ENCODE measurements at regions not wholly inside any gene's neighbourhood (a gene's known extent, or its start where the extent isn't known, plus 50 kb on each side); places are given as distances from the start of the nearest gene placed in this dataset.

GRCh38 chr16:73549984-73550631, 502.2 kb upstream of the ZFHX3 start:
- ATAC-seq = no peak
- Mint-ChIP-seq H3K4me3 (no peak overlapping the region), H3K27me3 (peaks cover 18% of the 10 kb centered on the region), H3K27ac (no peak overlapping the region), H3K9me3 (no peaks in the 10 kb centered on the region), H3K4me1 (ENCODE audit: low read depth) (no peaks in the 10 kb centered on the region), H3K36me3 (ENCODE audit: low read depth) (no peaks in the 10 kb centered on the region)
- POLR2A ChIA-PET = no interaction called here
- CTCF ChIA-PET = no interaction called here
- intact Hi-C loops (cut with micrococcal nuclease) = no loop called here
- no peak for TF ChIP-seq CTCF (IDR thresholded peaks at IDR 0.05)
- no peak for DNase-seq

- POLR2A ChIA-PET = no interaction called here
- intact Hi-C loops (cut with micrococcal nuclease) = no loop called here
- CTCF ChIA-PET = interaction anchor here (1.2 kb wide), 1 partner anchor 23 kb away, joined by 3 read pairs; no protein-coding TSS in a partner anchor
- Mint-ChIP-seq H3K36me3 (ENCODE audit: low read depth) (no peaks in the 10 kb centered on the region), H3K27me3 (peaks cover 36% of the 10 kb centered on the region), H3K27ac (no peak overlapping the region), H3K4me1 (ENCODE audit: low read depth) (no peaks in the 10 kb centered on the region), H3K9me3 (no peaks in the 10 kb centered on the region), H3K4me3 (no peak overlapping the region)
- DNase-seq (no peak), ATAC-seq (no peak)
- no peak for TF ChIP-seq CTCF (IDR thresholded peaks at IDR 0.05)
Measured at GRCh38 chr16:73547552-73548403, 499.9 kb upstream of the ZFHX3 start.

- H3K27me3 Mint-ChIP-seq = peaks cover 42% of the 10 kb centered on the region
- H3K27ac Mint-ChIP-seq = no peak overlapping the region
- H3K9me3 Mint-ChIP-seq = no peaks in the 10 kb centered on the region
- no peak overlapping the region for H3K4me3 Mint-ChIP-seq
- H3K4me1 Mint-ChIP-seq (ENCODE audit: low read depth) = no peaks in the 10 kb centered on the region
- no peaks in the 10 kb centered on the region for H3K36me3 Mint-ChIP-seq (ENCODE audit: low read depth)
- no peak for TF ChIP-seq CTCF (IDR thresholded peaks at IDR 0.05)
- DNase-seq = no peak
- POLR2A ChIA-PET = no interaction called here
- CTCF ChIA-PET = no interaction called here
- intact Hi-C loops (cut with micrococcal nuclease) = no loop called here
- no peak for ATAC-seq
Measured at GRCh38 chr16:73546341-73546845, 498.5 kb upstream of the ZFHX3 start.

DNA sequence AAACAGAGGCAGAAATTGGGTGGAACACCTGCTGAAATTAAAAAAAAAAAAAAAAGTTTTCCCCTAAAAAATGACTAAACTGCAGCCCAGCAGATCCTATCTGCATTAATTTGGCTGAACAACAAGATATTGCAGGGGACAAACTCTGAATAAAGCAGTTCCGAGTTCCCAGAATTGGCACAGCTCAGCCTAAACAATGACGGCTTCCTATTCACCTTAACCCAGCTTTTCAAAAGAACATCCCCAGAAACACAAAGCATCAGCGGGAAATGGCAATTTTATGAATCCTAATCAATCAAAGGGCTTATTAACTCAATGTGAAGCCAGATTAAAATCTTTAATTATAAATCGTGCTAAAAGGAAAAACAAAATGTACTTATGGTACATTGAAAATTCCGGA, 497.8 kb upstream of the ZFHX3 start:
- no peak for TF ChIP-seq CTCF (IDR thresholded peaks at IDR 0.05)
- H3K27ac Mint-ChIP-seq = no peak overlapping the region
- ChIA-PET CTCF (no interaction called here), POLR2A (no interaction called here)
- no peaks in the 10 kb centered on the region for H3K9me3 Mint-ChIP-seq
- DNase-seq (no peak), ATAC-seq (no peak)
- no peaks in the 10 kb centered on the region for H3K36me3 Mint-ChIP-seq (ENCODE audit: low read depth)
- H3K27me3 Mint-ChIP-seq = peaks cover 42% of the 10 kb centered on the region
- intact Hi-C loops (cut with micrococcal nuclease) = no loop called here
- no peak overlapping the region for H3K4me3 Mint-ChIP-seq
- H3K4me1 Mint-ChIP-seq (ENCODE audit: low read depth) = no peaks in the 10 kb centered on the region

DNA sequence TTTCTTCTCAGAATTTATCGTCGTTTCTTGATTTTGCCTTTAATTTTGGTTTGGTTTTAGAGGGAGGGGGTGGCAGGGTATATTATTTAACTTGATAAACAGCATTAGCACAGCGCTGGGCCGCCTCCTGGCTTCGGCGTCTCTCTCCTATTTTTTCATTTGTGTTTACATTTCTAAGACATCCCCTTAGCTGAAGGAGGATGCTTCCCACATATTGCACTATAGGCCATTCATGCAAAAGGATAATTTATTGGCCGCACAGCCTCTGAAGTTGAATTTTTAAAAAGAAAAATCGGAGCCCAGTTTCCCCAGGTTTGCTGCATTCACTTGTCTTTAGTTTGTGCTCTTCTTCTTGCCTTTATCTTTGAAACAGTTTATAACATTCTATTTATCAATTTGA, 497.4 kb upstream of the ZFHX3 start:
- ATAC-seq = no peak
- Mint-ChIP-seq H3K27ac (no peak overlapping the region), H3K4me3 (no peak overlapping the region), H3K36me3 (ENCODE audit: low read depth) (no peaks in the 10 kb centered on the region), H3K27me3 (peaks cover 39% of the 10 kb centered on the region), H3K4me1 (ENCODE audit: low read depth) (no peaks in the 10 kb centered on the region), H3K9me3 (no peaks in the 10 kb centered on the region)
- TF ChIP-seq CTCF (IDR thresholded peaks at IDR 0.05) = no peak
- ChIA-PET CTCF (no interaction called here), POLR2A (no interaction called here)
- DNase-seq = no peak
- intact Hi-C loops (cut with micrococcal nuclease) = no loop called here
